ENCODE measurements at regions not wholly inside any gene's neighbourhood (a gene's known extent, or its start where the extent isn't known, plus 50 kb on each side); places are given as distances from the start of the nearest gene placed in this dataset.

DNA sequence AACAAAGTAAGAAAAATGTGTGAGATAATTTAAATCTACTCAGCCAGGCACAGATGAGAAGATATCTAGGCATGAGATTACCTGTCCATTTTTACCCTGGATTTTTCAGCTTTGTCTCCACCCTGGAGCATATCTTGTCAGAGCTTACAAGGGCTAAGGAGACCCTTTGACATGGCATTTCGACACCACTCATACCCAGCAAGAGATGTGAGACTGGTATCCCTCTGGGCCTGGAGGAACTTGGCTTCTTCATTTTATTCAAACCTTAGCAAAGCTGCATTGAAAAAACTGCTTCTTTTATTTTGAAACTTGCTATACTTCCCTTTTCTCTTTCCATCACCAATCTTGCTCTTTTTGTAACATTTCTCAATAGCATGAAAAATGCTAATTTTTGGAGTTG, 194.9 kb upstream of the HNMT start:
- TF ChIP-seq EZH2phosphoT487 (IDR thresholded peaks at IDR 0.05; ENCODE audit: low read length) (no peak), EZH2 (optimal IDR thresholded peaks at IDR 0.05; ENCODE audit: low read depth, low read length) (no peak)
- TF ChIP-seq, protein P1, sequence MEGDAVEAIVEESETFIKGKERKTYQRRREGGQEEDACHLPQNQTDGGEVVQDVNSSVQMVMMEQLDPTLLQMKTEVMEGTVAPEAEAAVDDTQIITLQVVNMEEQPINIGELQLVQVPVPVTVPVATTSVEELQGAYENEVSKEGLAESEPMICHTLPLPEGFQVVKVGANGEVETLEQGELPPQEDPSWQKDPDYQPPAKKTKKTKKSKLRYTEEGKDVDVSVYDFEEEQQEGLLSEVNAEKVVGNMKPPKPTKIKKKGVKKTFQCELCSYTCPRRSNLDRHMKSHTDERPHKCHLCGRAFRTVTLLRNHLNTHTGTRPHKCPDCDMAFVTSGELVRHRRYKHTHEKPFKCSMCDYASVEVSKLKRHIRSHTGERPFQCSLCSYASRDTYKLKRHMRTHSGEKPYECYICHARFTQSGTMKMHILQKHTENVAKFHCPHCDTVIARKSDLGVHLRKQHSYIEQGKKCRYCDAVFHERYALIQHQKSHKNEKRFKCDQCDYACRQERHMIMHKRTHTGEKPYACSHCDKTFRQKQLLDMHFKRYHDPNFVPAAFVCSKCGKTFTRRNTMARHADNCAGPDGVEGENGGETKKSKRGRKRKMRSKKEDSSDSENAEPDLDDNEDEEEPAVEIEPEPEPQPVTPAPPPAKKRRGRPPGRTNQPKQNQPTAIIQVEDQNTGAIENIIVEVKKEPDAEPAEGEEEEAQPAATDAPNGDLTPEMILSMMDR (IDR thresholded peaks at IDR 0.05; ENCODE audit: low read length): no peak
- Histone ChIP-seq H3K27ac (ENCODE audit: low read length) (no peak overlapping the region), H4K20me1 (ENCODE audit: insufficient read depth, low read length) (no peaks in the 10 kb centered on the region), H3K9ac (ENCODE audit: low read length) (no peak overlapping the region), H3K9me3 (replicated peaks; ENCODE audit: insufficient read depth, low read length) (no peaks in the 10 kb centered on the region), H3K79me2 (ENCODE audit: low read length) (no peaks in the 10 kb centered on the region), H3K9me2 (replicated peaks; ENCODE audit: insufficient read depth, low read length) (no peaks in the 10 kb centered on the region), H3K27me3 (replicated peaks; ENCODE audit: insufficient read depth, low read length) (no peaks in the 10 kb centered on the region), H3K36me3 (replicated peaks; ENCODE audit: insufficient read depth, low read length) (no peaks in the 10 kb centered on the region), H3K4me1 (ENCODE audit: low read length) (no peaks in the 10 kb centered on the region), H3K4me3 (ENCODE audit: low read length) (no peak overlapping the region), H2AFZ (ENCODE audit: low read length) (no peak overlapping the region), H3F3A (ENCODE audit: insufficient read depth, low read length) (no peaks in the 10 kb centered on the region), H3K4me2 (ENCODE audit: low read depth, low read length) (no peak overlapping the region)
- no peak for DNase-seq

DNA sequence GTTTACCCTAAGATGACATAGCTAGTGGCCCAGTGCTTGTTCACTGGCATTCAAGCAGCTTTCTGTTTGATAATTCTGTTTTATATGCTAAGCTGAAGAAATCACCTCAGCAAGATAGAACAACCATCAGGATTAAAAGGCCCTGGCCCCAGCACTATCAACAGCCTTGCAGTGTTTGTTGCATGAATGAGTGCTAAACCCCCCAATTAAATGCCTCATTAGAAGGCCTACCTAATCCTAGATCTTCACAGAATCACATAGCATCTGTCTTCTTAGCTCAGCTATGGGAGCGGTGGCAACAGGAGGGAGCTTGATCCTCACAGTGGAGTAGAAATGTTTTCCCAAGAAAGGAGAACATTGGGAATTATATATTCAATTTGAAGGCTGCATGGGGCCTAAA, 194.1 kb upstream of the HNMT start:
- Histone ChIP-seq H3K36me3 (replicated peaks; ENCODE audit: insufficient read depth, low read length) (no peaks in the 10 kb centered on the region), H2AFZ (ENCODE audit: low read length) (no peak overlapping the region), H3K9me2 (replicated peaks; ENCODE audit: insufficient read depth, low read length) (no peaks in the 10 kb centered on the region), H3K4me1 (ENCODE audit: low read length) (no peaks in the 10 kb centered on the region), H3K79me2 (ENCODE audit: low read length) (no peaks in the 10 kb centered on the region), H3K9ac (ENCODE audit: low read length) (no peak overlapping the region), H4K20me1 (ENCODE audit: insufficient read depth, low read length) (no peaks in the 10 kb centered on the region), H3K27me3 (replicated peaks; ENCODE audit: insufficient read depth, low read length) (no peaks in the 10 kb centered on the region), H3K27ac (ENCODE audit: low read length) (no peak overlapping the region), H3K4me2 (ENCODE audit: low read depth, low read length) (no peak overlapping the region), H3K9me3 (replicated peaks; ENCODE audit: insufficient read depth, low read length) (no peaks in the 10 kb centered on the region), H3F3A (ENCODE audit: insufficient read depth, low read length) (no peaks in the 10 kb centered on the region), H3K4me3 (ENCODE audit: low read length) (no peak overlapping the region)
- DNase-seq: no peak
- TF ChIP-seq EZH2 (optimal IDR thresholded peaks at IDR 0.05; ENCODE audit: low read depth, low read length) (no peak), EZH2phosphoT487 (IDR thresholded peaks at IDR 0.05; ENCODE audit: low read length) (no peak)
- TF ChIP-seq, protein P1 (IDR thresholded peaks at IDR 0.05; ENCODE audit: low read length): no peak

DNA sequence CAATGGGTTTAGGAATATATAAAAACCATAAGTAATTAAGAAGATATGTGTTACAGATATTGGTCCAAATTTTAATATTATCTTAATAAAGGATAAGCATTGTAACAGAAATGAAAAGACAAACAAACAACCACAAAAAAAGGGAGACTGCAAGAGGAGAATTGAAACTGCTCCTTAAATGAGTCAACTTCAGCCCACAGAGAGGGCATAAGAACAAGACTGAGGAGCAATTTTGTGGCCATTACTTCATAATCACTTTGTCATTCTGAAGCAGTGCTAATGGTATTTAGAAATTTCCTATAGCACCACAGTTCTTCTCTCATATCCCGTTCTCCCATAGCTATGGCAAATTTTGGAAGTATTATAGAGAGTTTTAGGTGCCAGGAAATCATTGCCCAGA, 193.2 kb upstream of the HNMT start:
- Histone ChIP-seq H3K27me3 (replicated peaks; ENCODE audit: insufficient read depth, low read length) (no peaks in the 10 kb centered on the region), H3K36me3 (replicated peaks; ENCODE audit: insufficient read depth, low read length) (no peaks in the 10 kb centered on the region), H3K9me3 (replicated peaks; ENCODE audit: insufficient read depth, low read length) (no peaks in the 10 kb centered on the region), H3K4me1 (ENCODE audit: low read length) (no peaks in the 10 kb centered on the region), H3K9me2 (replicated peaks; ENCODE audit: insufficient read depth, low read length) (no peaks in the 10 kb centered on the region), H4K20me1 (ENCODE audit: insufficient read depth, low read length) (no peaks in the 10 kb centered on the region), H3K27ac (ENCODE audit: low read length) (no peak overlapping the region), H3K79me2 (ENCODE audit: low read length) (no peaks in the 10 kb centered on the region), H3F3A (ENCODE audit: insufficient read depth, low read length) (no peaks in the 10 kb centered on the region), H3K4me2 (ENCODE audit: low read depth, low read length) (no peak overlapping the region), H2AFZ (ENCODE audit: low read length) (no peak overlapping the region), H3K9ac (ENCODE audit: low read length) (no peak overlapping the region), H3K4me3 (ENCODE audit: low read length) (no peak overlapping the region)
- TF ChIP-seq EZH2 (optimal IDR thresholded peaks at IDR 0.05; ENCODE audit: low read depth, low read length): no peak
- TF ChIP-seq EZH2phosphoT487 (IDR thresholded peaks at IDR 0.05; ENCODE audit: low read length): no peak
- TF ChIP-seq, protein P1 (IDR thresholded peaks at IDR 0.05; ENCODE audit: low read length): no peak
- DNase-seq: no peak
